ENCODE measurements at regions not wholly inside any gene's neighbourhood (a gene's known extent, or its start where the extent isn't known, plus 50 kb on each side); places are given as distances from the start of the nearest gene placed in this dataset.
A peak's percentile ranks its signal among the peaks of the same experiment; 100 is the strongest.

GRCh38 chr4:160373911-160374310 is 1271.0 kb downstream of the RAPGEF2 start:
- Histone ChIP-seq H3K4me1 (no peaks in the 10 kb centered on the region), H3K9me3 (no peaks in the 10 kb centered on the region), H3K27me3 (no peaks in the 10 kb centered on the region), H3K4me3 (no peak overlapping the region), H3K27ac (no peak overlapping the region), H3K36me3 (no peaks in the 10 kb centered on the region)
- 96 to 97% methylated on average over 2 of the region's 2 CpGs for WGBS, 2 donors
- TF ChIP-seq EP300 (IDR thresholded peaks at IDR 0.05) = no peak
- no peak for DNase-seq
- ATAC-seq (ENCODE audit: low FRiP score in 2 of 2) = no peak

- Histone ChIP-seq H3K27ac (no peak overlapping the region), H3K27me3 (no peaks in the 10 kb centered on the region), H3K4me1 (no peaks in the 10 kb centered on the region), H3K4me3 (no peak overlapping the region), H3K9me3 (no peaks in the 10 kb centered on the region), H3K36me3 (no peaks in the 10 kb centered on the region)
- WGBS, 2 donors = 66 to 74% methylated on average over 2 of the region's 2 CpGs
- ATAC-seq (ENCODE audit: low FRiP score in 2 of 2) (no peak), DNase-seq (no peak)
- no peak for TF ChIP-seq POLR2AphosphoS5 (IDR thresholded peaks at IDR 0.05)
Measured at GRCh38 chr4:160375772-160376452, 1273.0 kb downstream of the RAPGEF2 start.

- no peaks in the 10 kb centered on the region for H3K27me3 ChIP-seq
- H3K36me3 ChIP-seq = no peaks in the 10 kb centered on the region
- H3K27ac ChIP-seq = no peak overlapping the region
- TF ChIP-seq CTCF (IDR thresholded peaks at IDR 0.05) (no peak), EP300 (IDR thresholded peaks at IDR 0.05) (no peak)
- DNase-seq = no peak
- H3K4me1 ChIP-seq = no peaks in the 10 kb centered on the region
- peaks cover 0 to 16% (median 3%) of the 10 kb centered on the region in 4 donors for H3K9me3 ChIP-seq
- no peak overlapping the region for H3K4me3 ChIP-seq
- ATAC-seq (ENCODE audit: low FRiP score in 2 of 2) = peak in 1 of 2 donors; percentile 10
Measured at GRCh38 chr4:160386846-160387245, 1284.0 kb downstream of the RAPGEF2 start.

- ATAC-seq (ENCODE audit: low FRiP score in 2 of 2) = no peak
- H3K9me3 ChIP-seq = no peaks in the 10 kb centered on the region
- no peaks in the 10 kb centered on the region for H3K4me1 ChIP-seq
- WGBS, 2 donors = 84 to 87% methylated on average over 3 of the region's 3 CpGs
- no peak overlapping the region for H3K27ac ChIP-seq
- no peaks in the 10 kb centered on the region for H3K36me3 ChIP-seq
- H3K4me3 ChIP-seq = no peak overlapping the region
- no peak for DNase-seq
- TF ChIP-seq EP300 (IDR thresholded peaks at IDR 0.05) = no peak
- TF ChIP-seq POLR2A (IDR thresholded peaks at IDR 0.05) = no peak
- no peak for TF ChIP-seq POLR2AphosphoS5 (IDR thresholded peaks at IDR 0.05)
- no peak for TF ChIP-seq CTCF (IDR thresholded peaks at IDR 0.05)
- no peaks in the 10 kb centered on the region for H3K27me3 ChIP-seq
Measured at GRCh38 chr4:160399826-160400225, 1296.9 kb downstream of the RAPGEF2 start.

GRCh38 chr4:160403081-160403480 is 1300.2 kb downstream of the RAPGEF2 start:
- H3K4me3 ChIP-seq = no peak overlapping the region
- no peaks in the 10 kb centered on the region for H3K27me3 ChIP-seq
- no peaks in the 10 kb centered on the region for H3K9me3 ChIP-seq
- no peak overlapping the region for H3K27ac ChIP-seq
- ATAC-seq (ENCODE audit: low FRiP score in 2 of 2) (no peak), DNase-seq (no peak)
- no peaks in the 10 kb centered on the region for H3K36me3 ChIP-seq
- 71 to 81% methylated on average over 2 of the region's 2 CpGs for WGBS, 2 donors
- TF ChIP-seq CTCF (IDR thresholded peaks at IDR 0.05) (no peak), POLR2AphosphoS5 (IDR thresholded peaks at IDR 0.05) (no peak), POLR2A (IDR thresholded peaks at IDR 0.05) (no peak), EP300 (IDR thresholded peaks at IDR 0.05) (no peak)
- H3K4me1 ChIP-seq = no peaks in the 10 kb centered on the region

GRCh38 chr4:160406263-160406825 is 1303.5 kb downstream of the RAPGEF2 start:
- no peak for DNase-seq
- no peak for ATAC-seq (ENCODE audit: low FRiP score in 2 of 2)
- TF ChIP-seq POLR2AphosphoS5 (IDR thresholded peaks at IDR 0.05) = no peak
- TF ChIP-seq CTCF (IDR thresholded peaks at IDR 0.05) = no peak
- no peak for TF ChIP-seq EP300 (IDR thresholded peaks at IDR 0.05)
- no peak for TF ChIP-seq POLR2A (IDR thresholded peaks at IDR 0.05)
- Histone ChIP-seq H3K9me3 (no peaks in the 10 kb centered on the region), H3K36me3 (no peaks in the 10 kb centered on the region), H3K27ac (no peak overlapping the region), H3K4me3 (no peak overlapping the region), H3K4me1 (no peaks in the 10 kb centered on the region), H3K27me3 (no peaks in the 10 kb centered on the region)
- 87 to 93% methylated on average over 5 of the region's 5 CpGs for WGBS, 2 donors

Measured in upper lobe of left lung (tissue), 6 donors.